H9 (cell line): ENCODE measurements at regions not wholly inside any gene's neighbourhood (a gene's known extent, or its start where the extent isn't known, plus 50 kb on each side); places are given as distances from the start of the nearest gene placed in this dataset.

Experiments used
- DNase-seq: peaks from one replicate; pipeline ENCODE4 v3.0.0-alpha.2; 2017
- H2AFZ ChIP-seq: one replicate; pipeline ENCODE4 v1.6.1; 2013; ENCODE audit warnings: mild to moderate bottlenecking, low read length, control low read depth, moderate library complexity
- H2AK5ac ChIP-seq: 2 replicates; pipeline ENCODE4 v1.6.1; 2013; ENCODE audit warnings: low read length, control low read depth, mixed read lengths; ENCODE audit not compliant: insufficient read length
- H2BK120ac ChIP-seq: one replicate; pipeline ENCODE4 v1.6.1; 2013; ENCODE audit warnings: low read depth, mild to moderate bottlenecking, low read length, control low read depth, inconsistent platforms; ENCODE audit not compliant: poor library complexity, severe bottlenecking
- H2BK12ac ChIP-seq: 2 replicates; pipeline ENCODE4 v1.6.1; 2013; ENCODE audit warnings: low read length, control low read depth, mixed read lengths, low read depth; ENCODE audit not compliant: insufficient read length
- H2BK15ac ChIP-seq: 2 replicates; pipeline ENCODE4 v1.6.1; 2013; ENCODE audit warnings: low read depth, low read length, control low read depth
- H2BK20ac ChIP-seq: one replicate; pipeline ENCODE4 v1.6.1; 2013; ENCODE audit warnings: low read depth, mild to moderate bottlenecking, low read length, control low read depth, inconsistent platforms; ENCODE audit not compliant: poor library complexity, severe bottlenecking
- H2BK5ac ChIP-seq: 2 replicates; pipeline ENCODE4 v1.6.1; 2013; ENCODE audit warnings: low read length, control low read depth, mixed read lengths; ENCODE audit not compliant: insufficient read length
- H3K14ac ChIP-seq: 2 replicates; pipeline ENCODE4 v1.6.1; 2013; ENCODE audit warnings: low read length, control low read depth; ENCODE audit not compliant: insufficient read depth
- H3K18ac ChIP-seq: 2 replicates; pipeline ENCODE4 v1.6.1; 2013; ENCODE audit warnings: low read depth, mild to moderate bottlenecking, mixed read lengths, low read length, control low read depth; ENCODE audit not compliant: insufficient read length
- H3K23ac ChIP-seq: 2 replicates; pipeline ENCODE4 v1.6.1; 2013; ENCODE audit warnings: low read length, control low read depth, mixed read lengths, low read depth; ENCODE audit not compliant: insufficient read length
- H3K23me2 ChIP-seq: 2 replicates; pipeline ENCODE4 v1.6.1; 2013; ENCODE audit warnings: low read depth, mild to moderate bottlenecking, mixed read lengths, low read length, control low read depth; ENCODE audit not compliant: insufficient read length, poor library complexity, severe bottlenecking
- H3K27ac ChIP-seq: 2 replicates; pipeline ENCODE4 v1.5.1; 2013; ENCODE audit warnings: low read length, control low read depth, mixed read lengths, low read depth; ENCODE audit not compliant: insufficient read length
- H3K27me3 ChIP-seq: 2 replicates; pipeline ENCODE4 v1.6.1; 2013; ENCODE audit warnings: low read length, control low read depth, inconsistent platforms; ENCODE audit not compliant: insufficient read depth
- H3K4ac ChIP-seq: 2 replicates; pipeline ENCODE4 v1.6.1; 2013; ENCODE audit warnings: low read depth, mild to moderate bottlenecking, control low read depth, inconsistent platforms, low read length, moderate library complexity
- H3K4me1 ChIP-seq: 2 replicates; pipeline ENCODE4 v1.6.1; 2013; ENCODE audit warnings: low read length, control low read depth, inconsistent platforms; ENCODE audit not compliant: insufficient read depth
- H3K4me2 ChIP-seq: 2 replicates; pipeline ENCODE4 v1.6.1; 2013; ENCODE audit warnings: low read length, control low read depth, mixed read lengths; ENCODE audit not compliant: insufficient read length, insufficient read depth
- H3K56ac ChIP-seq: 2 replicates; pipeline ENCODE4 v1.6.1; 2013; ENCODE audit warnings: low read depth, mild to moderate bottlenecking, mixed read lengths, low read length, control low read depth; ENCODE audit not compliant: insufficient read length
- H3K79me1 ChIP-seq: 2 replicates; pipeline ENCODE4 v1.6.1; 2013; ENCODE audit warnings: low read depth, mild to moderate bottlenecking, moderate library complexity, low read length, control low read depth, inconsistent platforms; ENCODE audit not compliant: insufficient read depth, poor library complexity, severe bottlenecking
- H3K79me2 ChIP-seq: 2 replicates; pipeline ENCODE4 v1.6.1; 2013; ENCODE audit warnings: low read length, control low read depth, inconsistent platforms; ENCODE audit not compliant: insufficient read depth
- H3K9ac ChIP-seq: 2 replicates; pipeline ENCODE4 v1.6.1; 2013; ENCODE audit warnings: low read length, control low read depth, mixed read lengths; ENCODE audit not compliant: insufficient read length; ENCODE audit errors: extremely low read depth
- H3K9me3 ChIP-seq: one replicate; pipeline ENCODE4 v1.6.1; 2013; ENCODE audit warnings: low read depth, low read length, inconsistent platforms; ENCODE audit not compliant: control insufficient read depth
- H3T11ph ChIP-seq: one replicate; pipeline ENCODE4 v1.6.1; 2013; ENCODE audit warnings: mild to moderate bottlenecking, low read length, control low read depth, inconsistent platforms
- H4K20me1 ChIP-seq: one replicate; pipeline ENCODE4 v1.6.1; 2013; ENCODE audit not compliant: control insufficient read depth, insufficient read length, insufficient read depth
- H4K5ac ChIP-seq: 2 replicates; pipeline ENCODE4 v1.6.1; 2013; ENCODE audit warnings: low read depth, mild to moderate bottlenecking, mixed read lengths, low read length, control low read depth; ENCODE audit not compliant: insufficient read length
- H4K8ac ChIP-seq: replicated peaks from 2 replicates; pipeline ENCODE4 v1.6.1; 2013; ENCODE audit warnings: low read length, control low read depth, mixed read lengths, low read depth; ENCODE audit not compliant: insufficient read length
- H4K91ac ChIP-seq: 2 replicates; pipeline ENCODE4 v1.6.1; 2013; ENCODE audit warnings: low read depth, mild to moderate bottlenecking, moderate library complexity, mixed read lengths, low read length, control low read depth; ENCODE audit not compliant: insufficient read length
- H3K27ac Mint-ChIP-seq, 3 experiments: 2 replicates in 2 of 3; 3 replicates in 1 of 3; pipeline ENCODE4 v1.8.0; 2020 to 2021; ENCODE audit warnings: mixed read lengths in 3 of 3, mild to moderate bottlenecking in 1 of 3, moderate library complexity in 1 of 3
- H3K27me3 Mint-ChIP-seq: 2 replicates; pipeline ENCODE4 v1.8.0; 2021; ENCODE audit warnings: low read depth, mild to moderate bottlenecking, moderate library complexity, mixed read lengths
- H3K36me3 Mint-ChIP-seq, 3 experiments: 2 replicates in 2 of 3; 3 replicates in 1 of 3; pipeline ENCODE4 v1.8.0; 2020 to 2021; ENCODE audit warnings: low read depth in 3 of 3, mixed read lengths in 3 of 3; ENCODE audit not compliant: insufficient read depth in 1 of 3
- H3K4me1 Mint-ChIP-seq, 2 experiments: 2 replicates each; pipeline ENCODE4 v1.8.0; 2020; ENCODE audit warnings: mixed read lengths in 2 of 2
- H3K4me3 Mint-ChIP-seq, 2 experiments: 2 replicates in 1 of 2; 3 replicates in 1 of 2; pipeline ENCODE4 v1.8.0; 2020 to 2021; ENCODE audit warnings: mild to moderate bottlenecking in 2 of 2, mixed read lengths in 2 of 2, moderate library complexity in 1 of 2
- H3K9me3 Mint-ChIP-seq, 2 experiments: 2 replicates in 1 of 2; 3 replicates in 1 of 2; pipeline ENCODE4 v1.8.0; 2020; ENCODE audit warnings: mild to moderate bottlenecking in 2 of 2, mixed read lengths in 2 of 2, moderate library complexity in 1 of 2
- CTCF ChIP-seq: fragments of 200-600 bp; sonication (generic); conservative IDR thresholded peaks from 3 replicates; pipeline ENCODE4 v1.8.0; 2021; ENCODE audit warnings: antibody characterized with exemption, mild to moderate bottlenecking
- WGBS: extraction: QIAGEN DNeasy Blood & Tissue Kit; methylation state at CpG from one replicate; pipeline ENCODE4 v1.1.7; 2013; ENCODE audit warnings: missing lambda C conversion rate, low lambda C conversion rate, mixed read lengths; ENCODE audit not compliant: insufficient read length; ENCODE audit errors: extremely low coverage; 5-methylcytosine and 5-hydroxymethylcytosine counted together

GRCh38 chr10:31102421-31102820 is 70.8 kb upstream of the ZNF438 start:
- Histone ChIP-seq H3K79me1 (no peaks in the 10 kb centered on the region), H3K27ac (no peak overlapping the region), H4K5ac (no peak overlapping the region), H2BK20ac (no peak overlapping the region), H3T11ph (no peak overlapping the region), H4K91ac (no peak overlapping the region), H2BK15ac (no peak overlapping the region), H3K56ac (no peak overlapping the region), H3K4ac (no peak overlapping the region), H3K4me2 (no peak overlapping the region), H3K23ac (no peak overlapping the region), H3K4me1 (no peaks in the 10 kb centered on the region), H3K27me3 (no peaks in the 10 kb centered on the region), H2AFZ (no peak overlapping the region), H3K23me2 (no peaks in the 10 kb centered on the region), H3K9me3 (no peaks in the 10 kb centered on the region), H2BK5ac (no peak overlapping the region), H4K8ac (no peak overlapping the region), H3K9ac (no peak overlapping the region), H3K79me2 (no peaks in the 10 kb centered on the region), H3K14ac (no peak overlapping the region), H2AK5ac (no peak overlapping the region), H4K20me1 (no peaks in the 10 kb centered on the region), H3K18ac (no peak overlapping the region), H2BK12ac (no peak overlapping the region), H2BK120ac (no peak overlapping the region)
- no peaks in the 10 kb centered on the region for H3K27me3 Mint-ChIP-seq
- no CpG with 5 or more reads among the region's 2 CpGs for WGBS
- H3K4me3 Mint-ChIP-seq, result no peak overlapping the region; a peak in 1 of 5 replicates
- H3K4me1 Mint-ChIP-seq, result peaks cover 0 to 14% of the 10 kb centered on the region in 2 experiments; a peak in 3 of 4 replicates
- peak overlapping the region in 1 of 3 experiments; percentile 40; a peak in 1 of 7 replicates for H3K27ac Mint-ChIP-seq
- no peak for TF ChIP-seq CTCF
- DNase-seq, result no peak
- peaks cover 0 to 2% of the 10 kb centered on the region in 2 experiments; a peak in 2 of 5 replicates for H3K9me3 Mint-ChIP-seq
- H3K36me3 Mint-ChIP-seq, result no peaks in the 10 kb centered on the region
